Fibroblast of pulmonary artery (primary cell): ENCODE measurements at regions not wholly inside any gene's neighbourhood (a gene's known extent, or its start where the extent isn't known, plus 50 kb on each side); places are given as distances from the start of the nearest gene placed in this dataset.

Source experiments
- DNase-seq: peaks from one replicate; pipeline ENCODE4 v3.0.0-alpha.2; 2010; ENCODE audit warnings: low read depth
- H3K4me3 ChIP-seq: replicated peaks from 2 replicates; pipeline ENCODE4 v1.5.1; 2011; ENCODE audit warnings: low read depth, mild to moderate bottlenecking, control low read depth, low read length, moderate library complexity
- CTCF ChIP-seq: IDR thresholded peaks from 2 replicates; pipeline ENCODE4 v1.5.1; 2011; ENCODE audit warnings: mild to moderate bottlenecking, control low read depth, low read length, inconsistent platforms; ENCODE audit errors: missing control alignments

GRCh38 chr5:104178829-104179456 lies 616.4 kb upstream of the NUDT12 start:
- DNase-seq = peak; percentile 69
- no peak overlapping the region for H3K4me3 ChIP-seq
- TF ChIP-seq CTCF = peak; percentile 53

- H3K4me3 ChIP-seq = no peak overlapping the region
- no peak for DNase-seq
- no peak for TF ChIP-seq CTCF
Observed at GRCh38 chr5:104178066-104178465, 615.5 kb upstream of the NUDT12 start.

- H3K4me3 ChIP-seq = no peak overlapping the region
- no peak for DNase-seq
- no peak for TF ChIP-seq CTCF
Observed at GRCh38 chr5:104177651-104178050, 615.1 kb upstream of the NUDT12 start.

- H3K4me3 ChIP-seq = no peak overlapping the region
- no peak for DNase-seq
- no peak for TF ChIP-seq CTCF
Observed at GRCh38 chr5:104172976-104173375, 610.4 kb upstream of the NUDT12 start.

- H3K4me3 ChIP-seq = no peak overlapping the region
- DNase-seq = no peak
- no peak for TF ChIP-seq CTCF
Observed at GRCh38 chr5:104171958-104172690, 609.5 kb upstream of the NUDT12 start.

GRCh38 chr5:104170926-104171325 lies 608.3 kb upstream of the NUDT12 start:
- no peak overlapping the region for H3K4me3 ChIP-seq
- DNase-seq = no peak
- TF ChIP-seq CTCF = no peak

- TF ChIP-seq CTCF = no peak
- no peak overlapping the region for H3K4me3 ChIP-seq
- no peak for DNase-seq
Observed at GRCh38 chr5:104146652-104147051, 584.1 kb upstream of the NUDT12 start.
